ENCODE measurements at regions not wholly inside any gene's neighbourhood (a gene's known extent, or its start where the extent isn't known, plus 50 kb on each side); places are given as distances from the start of the nearest gene placed in this dataset.

DNA sequence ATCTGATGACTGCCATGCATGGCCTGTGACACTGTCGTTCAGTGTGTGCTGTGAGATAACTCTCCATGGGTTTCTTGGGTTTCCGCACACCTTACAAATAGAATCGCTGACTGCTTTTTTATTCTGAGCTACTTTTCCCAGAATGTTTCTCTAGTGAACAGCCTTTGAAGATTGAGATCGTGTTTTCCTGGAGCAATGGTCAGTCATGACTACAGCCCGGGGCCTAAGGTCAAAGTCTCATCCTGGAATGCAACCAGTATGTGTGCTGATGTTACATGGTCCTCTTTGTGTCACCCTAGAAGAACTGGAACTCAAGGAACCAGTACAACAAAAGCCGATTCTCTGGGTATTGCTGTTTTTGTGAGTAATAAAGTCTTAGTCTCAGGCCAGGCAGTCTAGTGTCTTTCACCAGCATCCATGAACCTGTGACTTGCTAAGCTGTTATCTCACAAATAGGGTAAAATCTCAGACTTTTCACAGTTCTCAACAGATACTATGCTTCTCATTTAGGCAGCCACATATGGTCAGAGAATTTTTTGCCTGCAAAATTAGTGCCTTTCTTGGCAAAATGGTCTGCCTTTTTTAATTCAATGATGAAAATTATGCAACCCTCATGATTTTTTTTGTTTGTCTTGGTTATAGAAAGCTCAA, 124.9 kb upstream of the PIEZO2 start:
- TF ChIP-seq EP300 (IDR thresholded peaks at IDR 0.05) (no peak), POLR2A (IDR thresholded peaks at IDR 0.05) (no peak)

All from ovary (tissue), 1 donor.